Hepatocyte (in vitro differentiated cells): ENCODE measurements at regions not wholly inside any gene's neighbourhood (a gene's known extent, or its start where the extent isn't known, plus 50 kb on each side); places are given as distances from the start of the nearest gene placed in this dataset.

Source experiments
- EZH2 ChIP-seq: fragments of 200-600 bp; sonication (generic); IDR thresholded peaks from 2 replicates; pipeline ENCODE4 v1.6.1; 2016; ENCODE audit warnings: antibody characterized with exemption, mild to moderate bottlenecking, borderline replicate concordance
- TF ChIP-seq, protein P1 (sequence below): fragments of 200-600 bp; sonication (generic); IDR thresholded peaks from 2 replicates; pipeline ENCODE4 v1.5.1; 2016; ENCODE audit warnings: antibody characterized with exemption, mild to moderate bottlenecking; ENCODE audit not compliant: poor library complexity

DNA sequence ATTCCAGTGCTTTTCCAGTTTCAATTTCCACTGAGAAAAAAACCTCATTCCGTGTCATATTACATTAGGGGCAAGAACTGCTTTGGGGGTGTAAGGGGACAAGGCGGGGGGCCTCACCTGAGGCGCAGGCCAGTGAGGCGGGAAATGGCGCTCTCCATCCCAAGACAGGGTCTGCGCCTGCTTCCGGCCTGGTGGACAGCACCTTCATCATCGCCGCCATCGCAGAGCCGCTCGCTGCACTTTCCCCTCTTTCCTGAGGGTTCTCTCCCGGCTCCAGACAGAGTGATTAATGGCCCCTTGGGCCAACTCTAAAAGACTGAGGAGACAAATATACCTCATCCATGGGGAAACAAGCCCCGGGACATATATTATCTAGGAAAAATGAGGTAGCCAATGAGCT lies 270.0 kb upstream of the SOX4 start:
- TF ChIP-seq, protein P1, sequence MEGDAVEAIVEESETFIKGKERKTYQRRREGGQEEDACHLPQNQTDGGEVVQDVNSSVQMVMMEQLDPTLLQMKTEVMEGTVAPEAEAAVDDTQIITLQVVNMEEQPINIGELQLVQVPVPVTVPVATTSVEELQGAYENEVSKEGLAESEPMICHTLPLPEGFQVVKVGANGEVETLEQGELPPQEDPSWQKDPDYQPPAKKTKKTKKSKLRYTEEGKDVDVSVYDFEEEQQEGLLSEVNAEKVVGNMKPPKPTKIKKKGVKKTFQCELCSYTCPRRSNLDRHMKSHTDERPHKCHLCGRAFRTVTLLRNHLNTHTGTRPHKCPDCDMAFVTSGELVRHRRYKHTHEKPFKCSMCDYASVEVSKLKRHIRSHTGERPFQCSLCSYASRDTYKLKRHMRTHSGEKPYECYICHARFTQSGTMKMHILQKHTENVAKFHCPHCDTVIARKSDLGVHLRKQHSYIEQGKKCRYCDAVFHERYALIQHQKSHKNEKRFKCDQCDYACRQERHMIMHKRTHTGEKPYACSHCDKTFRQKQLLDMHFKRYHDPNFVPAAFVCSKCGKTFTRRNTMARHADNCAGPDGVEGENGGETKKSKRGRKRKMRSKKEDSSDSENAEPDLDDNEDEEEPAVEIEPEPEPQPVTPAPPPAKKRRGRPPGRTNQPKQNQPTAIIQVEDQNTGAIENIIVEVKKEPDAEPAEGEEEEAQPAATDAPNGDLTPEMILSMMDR = no peak
- no peak for TF ChIP-seq EZH2
